Left ventricle myocardium inferior (tissue), 1 donor: ENCODE measurements at regions not wholly inside any gene's neighbourhood (a gene's known extent, or its start where the extent isn't known, plus 50 kb on each side); places are given as distances from the start of the nearest gene placed in this dataset.

Experiments used
- DNase-seq: peaks from one replicate; pipeline ENCODE4 v3.0.0-alpha.2; 2020
- H3K27ac ChIP-seq: fragments of 200-600 bp; replicated peaks from 2 replicates; pipeline ENCODE4 v1.8.0; 2021
- H3K27me3 ChIP-seq: fragments of 200-600 bp; 2 replicates; pipeline ENCODE4 v1.8.0; 2021; ENCODE audit warnings: low read depth
- H3K36me3 ChIP-seq: fragments of 200-600 bp; 2 replicates; pipeline ENCODE4 v1.8.0; 2021
- H3K4me1 ChIP-seq: fragments of 200-600 bp; 2 replicates; pipeline ENCODE4 v1.8.0; 2021
- H3K4me3 ChIP-seq: fragments of 200-600 bp; 2 replicates; pipeline ENCODE4 v1.8.0; 2021; ENCODE audit warnings: mild to moderate bottlenecking, moderate library complexity
- H3K9me3 ChIP-seq: fragments of 200-600 bp; replicated peaks from 2 replicates; pipeline ENCODE4 v1.8.0; 2021
- CTCF ChIP-seq: fragments of 200-600 bp; IDR thresholded peaks from 2 replicates; pipeline ENCODE4 v1.8.0; 2021; ENCODE audit warnings: antibody characterized with exemption, mild to moderate bottlenecking, borderline replicate concordance
- intact Hi-C: fragments of 100-400 bp; cut with micrococcal nuclease; formaldehyde crosslinking; loops from one replicate; pipeline ENCODE4 v1.11.0; 2022
- donor health status: DM: no; HTN: yes; CAD: no; lungs with severe emphysema.

GRCh38 chr4:1561286-1561990 is 122.7 kb downstream of the FAM53A start:
- intact Hi-C loops: no loop called here
- Histone ChIP-seq H3K4me3 (no peak overlapping the region), H3K27ac (no peak overlapping the region), H3K4me1 (no peaks in the 10 kb centered on the region), H3K36me3 (no peaks in the 10 kb centered on the region), H3K9me3 (no peaks in the 10 kb centered on the region), H3K27me3 (peaks cover 97% of the 10 kb centered on the region)
- TF ChIP-seq CTCF: no peak
- no peak for DNase-seq

DNA sequence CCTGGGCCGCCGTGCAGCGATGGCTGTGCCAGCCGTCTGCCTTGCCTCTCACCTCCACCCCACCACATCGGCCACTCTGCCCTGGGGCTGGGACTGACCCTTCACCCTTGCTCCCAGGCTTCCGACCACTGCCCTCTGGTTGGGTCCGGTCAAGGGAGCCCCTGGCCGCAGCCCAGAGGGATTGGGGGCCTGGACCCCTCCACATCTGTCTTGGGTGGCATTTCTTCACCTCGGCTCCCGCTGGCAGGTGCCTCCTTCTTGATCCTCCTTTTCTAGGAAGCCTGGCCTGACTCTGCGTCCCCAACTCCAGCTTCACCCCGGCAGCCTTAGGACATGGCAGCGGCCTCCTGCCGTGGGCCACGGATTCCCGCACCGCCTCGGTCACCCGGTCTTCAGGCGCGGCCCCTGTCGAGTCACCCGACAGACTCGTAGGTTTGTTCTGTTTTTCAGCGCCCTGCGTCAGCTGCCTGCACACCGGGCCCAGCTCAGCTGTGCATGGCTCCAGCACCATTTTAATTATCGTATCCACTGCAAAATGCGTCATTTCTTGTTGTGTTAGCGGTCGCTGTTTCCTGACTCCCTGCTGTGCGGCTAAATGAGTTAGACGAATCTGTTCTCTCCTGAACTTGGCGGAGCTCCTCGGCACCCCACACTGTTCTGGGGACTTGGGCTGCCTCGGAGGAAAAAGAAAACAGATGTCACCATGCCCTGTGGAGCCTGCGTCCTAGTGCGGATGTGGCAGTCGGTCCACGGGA is 124.0 kb downstream of the FAM53A start:
- Histone ChIP-seq H3K4me3 (no peak overlapping the region), H3K27me3 (peaks cover 97% of the 10 kb centered on the region), H3K9me3 (no peaks in the 10 kb centered on the region), H3K4me1 (no peaks in the 10 kb centered on the region), H3K36me3 (no peaks in the 10 kb centered on the region), H3K27ac (no peak overlapping the region)
- no peak for DNase-seq
- intact Hi-C loops: no loop called here
- no peak for TF ChIP-seq CTCF

DNA sequence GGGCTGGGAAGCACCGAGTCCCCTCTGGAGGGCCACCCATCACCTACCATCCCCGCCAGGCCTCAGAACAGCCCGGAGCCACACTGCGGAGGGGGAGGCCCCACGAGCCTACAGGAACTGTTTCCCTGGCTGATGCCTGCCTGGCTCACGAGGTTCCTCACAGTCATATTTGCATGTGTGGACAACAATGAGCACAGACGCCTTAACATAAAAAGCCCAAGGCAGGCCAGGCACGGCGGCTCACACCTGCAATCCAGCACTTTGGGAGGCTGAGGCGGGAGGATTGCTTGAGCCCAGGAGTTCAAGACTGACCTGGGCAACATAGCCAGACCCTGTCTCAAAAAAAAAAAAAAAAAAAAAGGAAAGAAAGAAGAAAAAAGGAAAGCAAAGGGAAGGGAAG is 125.9 kb downstream of the FAM53A start:
- DNase-seq: no peak
- intact Hi-C loops: no loop called here
- Histone ChIP-seq H3K9me3 (no peaks in the 10 kb centered on the region), H3K27ac (no peak overlapping the region), H3K36me3 (no peaks in the 10 kb centered on the region), H3K4me3 (no peak overlapping the region), H3K27me3 (peaks cover 96% of the 10 kb centered on the region), H3K4me1 (no peaks in the 10 kb centered on the region)
- TF ChIP-seq CTCF: no peak

DNA sequence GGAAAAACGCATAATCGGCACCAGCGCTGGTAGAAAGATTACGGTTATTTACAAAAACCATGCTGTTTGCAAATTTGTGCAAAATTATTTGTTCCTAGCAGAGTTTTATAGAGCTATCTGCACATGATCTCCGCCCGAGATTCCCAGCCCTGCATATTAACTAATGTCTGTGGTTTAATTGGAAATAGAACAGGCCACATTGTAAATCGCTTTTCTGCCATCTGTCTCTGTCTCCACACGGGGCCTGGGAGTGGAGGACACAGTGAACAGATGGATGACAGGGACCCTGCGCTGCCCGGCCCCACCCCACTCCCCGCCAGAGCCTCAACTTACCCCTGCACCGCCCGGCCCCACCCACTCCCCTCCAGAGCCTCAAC is 126.9 kb downstream of the FAM53A start:
- Histone ChIP-seq H3K36me3 (no peaks in the 10 kb centered on the region), H3K27me3 (peaks cover 90% of the 10 kb centered on the region), H3K4me3 (no peak overlapping the region), H3K27ac (no peak overlapping the region), H3K9me3 (no peaks in the 10 kb centered on the region), H3K4me1 (no peaks in the 10 kb centered on the region)
- no peak for DNase-seq
- TF ChIP-seq CTCF: no peak
- intact Hi-C loops: no loop called here

DNA sequence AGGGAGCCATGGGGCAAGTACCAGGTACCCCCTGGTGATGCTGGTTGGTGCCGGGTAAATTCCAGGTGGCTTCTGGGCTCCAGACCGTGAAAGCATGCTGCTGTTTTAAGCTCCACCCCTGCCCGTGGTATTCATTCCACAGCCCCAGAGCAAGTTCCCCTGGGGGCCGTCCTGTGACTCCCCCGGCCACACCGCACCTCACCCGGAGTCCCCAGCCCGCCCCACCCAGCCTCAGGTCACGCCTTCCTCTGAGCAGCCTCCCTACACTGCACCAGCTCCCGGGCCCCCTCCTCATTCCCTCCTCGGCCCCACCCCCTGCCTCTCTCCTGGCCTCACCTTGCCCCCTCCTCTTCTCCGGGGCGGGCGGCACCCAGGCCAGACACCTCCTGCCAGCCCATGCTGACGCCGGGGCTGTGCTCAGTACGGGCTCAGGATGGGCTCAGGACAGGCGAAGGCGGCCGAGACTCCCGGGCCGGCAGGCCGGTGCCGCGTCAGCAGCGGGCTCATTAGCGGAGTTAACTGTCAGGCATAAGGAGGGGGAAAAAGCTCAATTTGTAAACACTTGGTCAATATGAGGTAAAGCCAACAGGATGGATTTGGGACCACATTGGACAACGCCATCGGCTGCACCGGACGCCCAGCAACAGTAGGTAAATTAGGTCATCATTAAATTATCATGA is 127.4 kb downstream of the FAM53A start:
- H3K4me1 ChIP-seq: no peaks in the 10 kb centered on the region
- intact Hi-C loops: no loop called here
- no peak for TF ChIP-seq CTCF
- H3K4me3 ChIP-seq: no peak overlapping the region
- H3K27ac ChIP-seq: no peak overlapping the region
- no peaks in the 10 kb centered on the region for H3K36me3 ChIP-seq
- H3K27me3 ChIP-seq: peaks cover 86% of the 10 kb centered on the region
- DNase-seq: no peak
- no peaks in the 10 kb centered on the region for H3K9me3 ChIP-seq
